ENCODE measurements at regions not wholly inside any gene's neighbourhood (a gene's known extent, or its start where the extent isn't known, plus 50 kb on each side); places are given as distances from the start of the nearest gene placed in this dataset.

DNA sequence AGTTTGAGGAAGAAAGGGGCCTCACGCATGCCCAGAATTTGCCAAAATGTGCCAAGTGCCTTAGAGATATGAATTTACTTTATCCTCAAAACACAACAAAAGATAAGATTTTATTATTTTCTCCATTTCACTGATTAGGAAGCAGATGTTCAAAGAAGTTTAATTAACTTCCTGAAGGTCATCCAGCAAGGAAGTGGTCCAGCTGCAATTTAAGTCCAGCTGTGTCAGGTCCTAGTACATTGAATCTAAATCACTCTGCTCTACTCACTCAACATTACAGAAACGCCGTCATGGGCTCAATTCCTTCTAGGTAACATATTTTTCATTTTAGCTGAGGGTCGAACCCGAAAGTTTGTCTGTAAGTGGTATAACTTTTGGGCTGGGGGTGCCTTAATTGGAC, 115.4 kb downstream of the CCDC34 start:
- TF ChIP-seq POLR2AphosphoS5 (IDR thresholded peaks at IDR 0.05; ENCODE audit: low read depth, low read length) (no peak), POLR2A (IDR thresholded peaks at IDR 0.05; ENCODE audit: low read depth, low read length) (no peak), PAX5 (IDR thresholded peaks at IDR 0.05; ENCODE audit: insufficient read depth, low read length, severe bottlenecking) (no peak)

Measured in GM12891 (cell line).